Upper lobe of left lung (tissue), 6 donors: ENCODE measurements at regions not wholly inside any gene's neighbourhood (a gene's known extent, or its start where the extent isn't known, plus 50 kb on each side); places are given as distances from the start of the nearest gene placed in this dataset.

Source experiments
- ATAC-seq, 2 donors: fragments of 200-7000 bp; cut with Tn5 transposase; one replicate each; pipeline ENCODE4 v1.9.1; 2022; ENCODE audit warnings: mild to moderate bottlenecking in 2 of 2, moderate library complexity in 2 of 2; ENCODE audit not compliant: low FRiP score in 2 of 2
- DNase-seq, 2 donors: peaks; one replicate each; pipeline ENCODE4 v3.0.0-alpha.2; 2019 to 2020
- H3K27ac ChIP-seq, 4 donors: fragments of 200-600 bp; sonication (generic); one replicate each; pipeline ENCODE4 v1.5.1; 2016 to 2019
- H3K27me3 ChIP-seq, 4 donors: fragments of 200-600 bp; sonication (generic); one replicate each; pipeline ENCODE4 v1.5.1; 2017 to 2019
- H3K36me3 ChIP-seq, 4 donors: fragments of 200-600 bp; sonication (generic); one replicate each; pipeline ENCODE4 v1.5.1; 2016 to 2019
- H3K4me1 ChIP-seq, 4 donors: fragments of 200-600 bp; sonication (generic); one replicate each; pipeline ENCODE4 v1.5.1; 2018 to 2019
- H3K4me3 ChIP-seq, 4 donors: fragments of 200-600 bp; sonication (generic); one replicate each; pipeline ENCODE4 v1.5.1; 2017 to 2019; ENCODE audit warnings: mild to moderate bottlenecking in 2 of 4, moderate library complexity in 1 of 4
- H3K9me3 ChIP-seq, 4 donors: fragments of 200-600 bp; sonication (generic); one replicate each; pipeline ENCODE4 v1.5.1; 2018 to 2019
- CTCF ChIP-seq, 6 experiments: fragments of 450-650 bp in 4 of 6; fragments of 200-600 bp in 2 of 6; sonication (generic) in 2 of 6; IDR thresholded peaks; one replicate each; pipeline ENCODE4 v1.5.1; 2016 to 2019; ENCODE audit warnings: antibody characterized with exemption in 6 of 6
- EP300 ChIP-seq, 4 donors: sonication (generic); formaldehyde crosslinking; IDR thresholded peaks; one replicate each; pipeline ENCODE4 v1.5.1; 2017; ENCODE audit warnings: antibody characterized with exemption in 4 of 4, control low read depth in 2 of 4
- POLR2A ChIP-seq, 4 donors: fragments of 450-650 bp; IDR thresholded peaks; one replicate each; pipeline ENCODE4 v1.5.1; 2016 to 2017; ENCODE audit warnings: antibody characterized with exemption in 4 of 4, mild to moderate bottlenecking in 2 of 4
- POLR2AphosphoS5 ChIP-seq, 2 donors: sonication (generic); formaldehyde crosslinking; IDR thresholded peaks; one replicate each; pipeline ENCODE4 v1.5.1; 2017; ENCODE audit warnings: antibody characterized with exemption in 2 of 2
- whole genome bisulfite sequencing, 2 donors: methylation state at CpG; one replicate each; pipeline ENCODE4 v1.1.5; 2017 to 2018; 5-methylcytosine and 5-hydroxymethylcytosine counted together
- donor health status: DM: no; HTN: no; CAD: no; lungs with moderate emphysema.
- donor health status: DM: no; HTN: yes; CAD: no; lungs with severe emphysema.

GRCh38 chr14:87573591-87573990 lies 419.4 kb downstream of the GALC start:
- Histone ChIP-seq H3K36me3 (no peaks in the 10 kb centered on the region), H3K27me3 (no peaks in the 10 kb centered on the region), H3K4me3 (no peak overlapping the region), H3K4me1 (no peaks in the 10 kb centered on the region), H3K27ac (no peak overlapping the region), H3K9me3 (no peaks in the 10 kb centered on the region)
- 61 to 70% methylated on average over 2 of the region's 2 CpGs for WGBS, 2 donors
- TF ChIP-seq CTCF (IDR thresholded peaks at IDR 0.05) (no peak), POLR2A (IDR thresholded peaks at IDR 0.05) (no peak), POLR2AphosphoS5 (IDR thresholded peaks at IDR 0.05) (no peak), EP300 (IDR thresholded peaks at IDR 0.05) (no peak)
- ATAC-seq = no peak
- no peak for DNase-seq

- TF ChIP-seq POLR2A (IDR thresholded peaks at IDR 0.05) (no peak), EP300 (IDR thresholded peaks at IDR 0.05) (no peak), CTCF (IDR thresholded peaks at IDR 0.05) (no peak), POLR2AphosphoS5 (IDR thresholded peaks at IDR 0.05) (no peak)
- ATAC-seq = no peak
These were observed 425.2 kb downstream of the GALC start for GRCh38 chr14:87567618-87568295.

GRCh38 chr14:87566991-87567390 lies 426.0 kb downstream of the GALC start:
- no peaks in the 10 kb centered on the region for H3K27me3 ChIP-seq
- TF ChIP-seq POLR2A (IDR thresholded peaks at IDR 0.05) (no peak), EP300 (IDR thresholded peaks at IDR 0.05) (no peak), POLR2AphosphoS5 (IDR thresholded peaks at IDR 0.05) (no peak), CTCF (IDR thresholded peaks at IDR 0.05) (no peak)
- H3K4me1 ChIP-seq = no peaks in the 10 kb centered on the region
- H3K9me3 ChIP-seq = peaks cover 0 to 3% (median 0%) of the 10 kb centered on the region in 4 donors
- 17 to 20% methylated on average over 2 of the region's 2 CpGs for WGBS, 2 donors
- no peak for DNase-seq
- no peaks in the 10 kb centered on the region for H3K36me3 ChIP-seq
- no peak overlapping the region for H3K27ac ChIP-seq
- H3K4me3 ChIP-seq = no peak overlapping the region
- ATAC-seq = no peak

More at GRCh38 chr14:87567618-87568295, 425.2 kb downstream of the GALC start:
- 56 to 75% methylated on average over 4 of the region's 4 CpGs for WGBS, 2 donors
- no peak for DNase-seq
- H3K4me1 ChIP-seq = no peaks in the 10 kb centered on the region
- H3K9me3 ChIP-seq = peaks cover 0 to 3% (median 0%) of the 10 kb centered on the region in 4 donors
- no peaks in the 10 kb centered on the region for H3K27me3 ChIP-seq
- H3K4me3 ChIP-seq = no peak overlapping the region
- no peak overlapping the region for H3K27ac ChIP-seq
- H3K36me3 ChIP-seq = no peaks in the 10 kb centered on the region

- DNase-seq = no peak
- TF ChIP-seq POLR2A (IDR thresholded peaks at IDR 0.05) = no peak
- TF ChIP-seq CTCF (IDR thresholded peaks at IDR 0.05) = no peak
- TF ChIP-seq POLR2AphosphoS5 (IDR thresholded peaks at IDR 0.05) = no peak
- no peak for TF ChIP-seq EP300 (IDR thresholded peaks at IDR 0.05)
- Histone ChIP-seq H3K27me3 (no peaks in the 10 kb centered on the region), H3K27ac (no peak overlapping the region), H3K9me3 (peaks cover 0 to 5% (median 0%) of the 10 kb centered on the region in 4 donors), H3K4me1 (no peaks in the 10 kb centered on the region), H3K4me3 (no peak overlapping the region), H3K36me3 (no peaks in the 10 kb centered on the region)
- ATAC-seq = no peak
- WGBS, 2 donors = 67 to 69% methylated on average over 5 of the region's 5 CpGs
These were observed 445.4 kb downstream of the GALC start for GRCh38 chr14:87547536-87547935.

GRCh38 chr14:87542288-87542687 lies 450.7 kb downstream of the GALC start:
- Histone ChIP-seq H3K9me3 (no peaks in the 10 kb centered on the region), H3K27me3 (no peaks in the 10 kb centered on the region), H3K4me1 (no peaks in the 10 kb centered on the region), H3K27ac (no peak overlapping the region), H3K4me3 (no peak overlapping the region), H3K36me3 (no peaks in the 10 kb centered on the region)
- 43 to 65% methylated on average over 5 of the region's 5 CpGs for WGBS, 2 donors
- TF ChIP-seq CTCF (IDR thresholded peaks at IDR 0.05) (no peak), POLR2A (IDR thresholded peaks at IDR 0.05) (no peak), EP300 (IDR thresholded peaks at IDR 0.05) (no peak), POLR2AphosphoS5 (IDR thresholded peaks at IDR 0.05) (no peak)
- ATAC-seq = no peak
- no peak for DNase-seq
